ENCODE measurements at regions not wholly inside any gene's neighbourhood (a gene's known extent, or its start where the extent isn't known, plus 50 kb on each side); places are given as distances from the start of the nearest gene placed in this dataset.

GRCh38 chr7:94330269-94331020 lies 64.2 kb upstream of the COL1A2 start:
- Histone ChIP-seq H3K27ac (ENCODE audit: insufficient read depth, low read length, poor library complexity, severe bottlenecking) (no peak overlapping the region), H3K4me1 (ENCODE audit: control insufficient read depth, insufficient read depth, low read length, poor library complexity, severe bottlenecking) (no peaks in the 10 kb centered on the region), H3K9me3 (ENCODE audit: control insufficient read depth, low read length) (no peaks in the 10 kb centered on the region), H3K4me3 (ENCODE audit: insufficient read depth, low read depth, low read length, poor library complexity, severe bottlenecking) (no peak overlapping the region), H3K36me3 (ENCODE audit: control insufficient read depth, insufficient read depth, low read length) (no peaks in the 10 kb centered on the region), H3K27me3 (replicated peaks; ENCODE audit: control insufficient read depth, insufficient read depth, low read length, poor library complexity, severe bottlenecking) (no peaks in the 10 kb centered on the region)
- DNase-seq: no peak

DNA sequence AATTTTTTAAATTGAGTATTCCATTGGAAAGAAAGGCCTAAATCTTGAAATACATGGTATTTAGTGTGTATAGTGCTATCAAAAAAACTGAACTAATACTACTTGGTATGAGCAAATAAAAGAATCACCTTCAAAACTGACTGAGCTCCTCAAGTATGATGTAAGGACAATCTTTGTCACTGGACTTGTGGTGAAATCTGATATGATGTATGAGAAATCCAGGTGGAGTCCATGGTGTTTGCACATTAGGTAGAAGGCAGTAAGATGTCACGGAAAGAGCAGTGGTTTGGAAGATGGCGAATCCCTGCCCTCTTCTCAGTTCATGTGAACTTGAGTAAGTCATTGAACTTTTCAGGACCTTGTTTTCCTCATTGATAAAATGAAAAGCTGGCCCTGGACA lies 62.1 kb upstream of the COL1A2 start:
- Histone ChIP-seq H3K4me1 (ENCODE audit: control insufficient read depth, insufficient read depth, low read length, poor library complexity, severe bottlenecking) (no peaks in the 10 kb centered on the region), H3K36me3 (ENCODE audit: control insufficient read depth, insufficient read depth, low read length) (no peaks in the 10 kb centered on the region), H3K27me3 (replicated peaks; ENCODE audit: control insufficient read depth, insufficient read depth, low read length, poor library complexity, severe bottlenecking) (no peaks in the 10 kb centered on the region), H3K27ac (ENCODE audit: insufficient read depth, low read length, poor library complexity, severe bottlenecking) (no peak overlapping the region), H3K4me3 (ENCODE audit: insufficient read depth, low read depth, low read length, poor library complexity, severe bottlenecking) (no peak overlapping the region), H3K9me3 (ENCODE audit: control insufficient read depth, low read length) (no peaks in the 10 kb centered on the region)
- no peak for DNase-seq

GRCh38 chr7:94333810-94334209 lies 60.9 kb upstream of the COL1A2 start:
- Histone ChIP-seq H3K4me1 (ENCODE audit: control insufficient read depth, insufficient read depth, low read length, poor library complexity, severe bottlenecking) (no peaks in the 10 kb centered on the region), H3K27ac (ENCODE audit: insufficient read depth, low read length, poor library complexity, severe bottlenecking) (no peak overlapping the region), H3K4me3 (ENCODE audit: insufficient read depth, low read depth, low read length, poor library complexity, severe bottlenecking) (no peak overlapping the region), H3K9me3 (ENCODE audit: control insufficient read depth, low read length) (no peaks in the 10 kb centered on the region), H3K27me3 (replicated peaks; ENCODE audit: control insufficient read depth, insufficient read depth, low read length, poor library complexity, severe bottlenecking) (no peaks in the 10 kb centered on the region), H3K36me3 (ENCODE audit: control insufficient read depth, insufficient read depth, low read length) (no peaks in the 10 kb centered on the region)
- DNase-seq: no peak

DNA sequence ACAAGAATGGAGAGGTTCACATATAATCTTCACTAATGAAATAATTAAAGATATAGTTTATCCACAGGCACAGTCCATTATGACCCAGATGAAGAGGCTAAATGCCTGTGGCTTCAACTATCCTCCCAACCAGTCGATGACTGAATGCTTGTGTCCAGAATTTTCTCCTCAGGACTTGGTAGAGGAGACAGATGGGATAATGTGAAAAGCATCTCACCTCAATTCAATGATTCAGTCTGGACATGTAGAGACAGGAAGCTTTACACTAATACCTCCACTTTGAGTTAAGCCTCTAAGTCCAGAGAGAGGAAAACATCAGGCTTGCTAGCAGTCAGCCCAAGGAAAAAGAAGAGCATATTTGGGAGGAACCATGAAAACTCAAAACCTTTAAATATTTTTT lies 59.1 kb upstream of the COL1A2 start:
- DNase-seq: no peak
- Histone ChIP-seq H3K27ac (ENCODE audit: insufficient read depth, low read length, poor library complexity, severe bottlenecking) (no peak overlapping the region), H3K27me3 (replicated peaks; ENCODE audit: control insufficient read depth, insufficient read depth, low read length, poor library complexity, severe bottlenecking) (no peaks in the 10 kb centered on the region), H3K36me3 (ENCODE audit: control insufficient read depth, insufficient read depth, low read length) (no peaks in the 10 kb centered on the region), H3K4me1 (ENCODE audit: control insufficient read depth, insufficient read depth, low read length, poor library complexity, severe bottlenecking) (no peaks in the 10 kb centered on the region), H3K4me3 (ENCODE audit: insufficient read depth, low read depth, low read length, poor library complexity, severe bottlenecking) (no peak overlapping the region), H3K9me3 (ENCODE audit: control insufficient read depth, low read length) (no peaks in the 10 kb centered on the region)

- H3K4me1 ChIP-seq (ENCODE audit: control insufficient read depth, insufficient read depth, low read length, poor library complexity, severe bottlenecking): no peaks in the 10 kb centered on the region
- no peaks in the 10 kb centered on the region for H3K36me3 ChIP-seq (ENCODE audit: control insufficient read depth, insufficient read depth, low read length)
- H3K27ac ChIP-seq (ENCODE audit: insufficient read depth, low read length, poor library complexity, severe bottlenecking): no peak overlapping the region
- no peak overlapping the region for H3K4me3 ChIP-seq (ENCODE audit: insufficient read depth, low read depth, low read length, poor library complexity, severe bottlenecking)
- no peaks in the 10 kb centered on the region for H3K9me3 ChIP-seq (ENCODE audit: control insufficient read depth, low read length)
- no peak for DNase-seq
- H3K27me3 ChIP-seq (replicated peaks; ENCODE audit: control insufficient read depth, insufficient read depth, low read length, poor library complexity, severe bottlenecking): no peaks in the 10 kb centered on the region
Observed at GRCh38 chr7:94336009-94336408, 58.7 kb upstream of the COL1A2 start.

GRCh38 chr7:94338921-94339371 lies 55.7 kb upstream of the COL1A2 start:
- no peaks in the 10 kb centered on the region for H3K27me3 ChIP-seq (replicated peaks; ENCODE audit: control insufficient read depth, insufficient read depth, low read length, poor library complexity, severe bottlenecking)
- no peak for DNase-seq
- no peak overlapping the region for H3K4me3 ChIP-seq (ENCODE audit: insufficient read depth, low read depth, low read length, poor library complexity, severe bottlenecking)
- no peaks in the 10 kb centered on the region for H3K36me3 ChIP-seq (ENCODE audit: control insufficient read depth, insufficient read depth, low read length)
- H3K27ac ChIP-seq (ENCODE audit: insufficient read depth, low read length, poor library complexity, severe bottlenecking): no peak overlapping the region
- no peaks in the 10 kb centered on the region for H3K9me3 ChIP-seq (ENCODE audit: control insufficient read depth, low read length)
- no peaks in the 10 kb centered on the region for H3K4me1 ChIP-seq (ENCODE audit: control insufficient read depth, insufficient read depth, low read length, poor library complexity, severe bottlenecking)

- no peaks in the 10 kb centered on the region for H3K36me3 ChIP-seq (ENCODE audit: control insufficient read depth, insufficient read depth, low read length)
- no peaks in the 10 kb centered on the region for H3K27me3 ChIP-seq (replicated peaks; ENCODE audit: control insufficient read depth, insufficient read depth, low read length, poor library complexity, severe bottlenecking)
- no peaks in the 10 kb centered on the region for H3K9me3 ChIP-seq (ENCODE audit: control insufficient read depth, low read length)
- H3K4me1 ChIP-seq (ENCODE audit: control insufficient read depth, insufficient read depth, low read length, poor library complexity, severe bottlenecking): no peaks in the 10 kb centered on the region
- no peak overlapping the region for H3K27ac ChIP-seq (ENCODE audit: insufficient read depth, low read length, poor library complexity, severe bottlenecking)
- no peak overlapping the region for H3K4me3 ChIP-seq (ENCODE audit: insufficient read depth, low read depth, low read length, poor library complexity, severe bottlenecking)
- DNase-seq: no peak
Observed at GRCh38 chr7:94344826-94345225, 49.9 kb upstream of the COL1A2 start.
